Activated CD8-positive, alpha-beta memory T cell treated with anti-CD3 and anti-CD28 coated beads for 36 hours (primary cell): ENCODE measurements at regions not wholly inside any gene's neighbourhood (a gene's known extent, or its start where the extent isn't known, plus 50 kb on each side); places are given as distances from the start of the nearest gene placed in this dataset.
"Not testable (repeated sequence)": the region's sequence is repeated elsewhere in the genome, so short reads cannot be mapped to it uniquely, and the experiment has no call there.

ENCODE experiments used
- CTCF ChIA-PET: fragments of 350-600 bp; sonication (Branson Sonifier 250); formaldehyde crosslinking; loops from one replicate; lab custom pipeline; 2021; ENCODE audit warnings: antibody characterized with exemption; lab: Charles Lee
- POLR2A ChIA-PET: fragments of 350-600 bp; sonication (Branson Sonifier 250); formaldehyde crosslinking; loops from one replicate; lab custom pipeline; 2021; ENCODE audit warnings: antibody characterized with exemption; lab: Charles Lee

- ChIA-PET POLR2A (no interaction called here), CTCF (no interaction called here)
Observed at GRCh38 chr3:191085091-191085490, 114.0 kb upstream of the OSTN start.

GRCh38 chr3:191078913-191079312 lies 120.1 kb upstream of the OSTN start:
- POLR2A ChIA-PET, CTCF ChIA-PET: not testable (repeated sequence)

GRCh38 chr3:191076903-191077552 lies 122.0 kb upstream of the OSTN start:
- ChIA-PET POLR2A (no interaction called here), CTCF (no interaction called here)

GRCh38 chr3:191074511-191074910 lies 124.5 kb upstream of the OSTN start:
- CTCF ChIA-PET: no interaction called here
- POLR2A ChIA-PET: no interaction called here

GRCh38 chr3:191070762-191071403 lies 128.2 kb upstream of the OSTN start:
- CTCF ChIA-PET: no interaction called here
- POLR2A ChIA-PET: no interaction called here

GRCh38 chr3:191070201-191070600 lies 128.8 kb upstream of the OSTN start:
- CTCF ChIA-PET: no interaction called here
- POLR2A ChIA-PET: no interaction called here

- ChIA-PET CTCF (no interaction called here), POLR2A (no interaction called here)
Observed at GRCh38 chr3:191068946-191069813, 129.9 kb upstream of the OSTN start.

- POLR2A ChIA-PET: no interaction called here
- CTCF ChIA-PET: no interaction called here
Observed at GRCh38 chr3:191066669-191067068, 132.4 kb upstream of the OSTN start.

- POLR2A ChIA-PET: no interaction called here
- CTCF ChIA-PET: no interaction called here
Observed at GRCh38 chr3:191065181-191065805, 133.7 kb upstream of the OSTN start.

- ChIA-PET POLR2A (no interaction called here), CTCF (no interaction called here)
Observed at GRCh38 chr3:191051037-191051436, 148.0 kb upstream of the OSTN start.

- CTCF ChIA-PET: no interaction called here
- POLR2A ChIA-PET: no interaction called here
Observed at GRCh38 chr3:191047930-191048329, 151.1 kb upstream of the OSTN start.

GRCh38 chr3:191030929-191031328 lies 168.1 kb upstream of the OSTN start:
- ChIA-PET CTCF (no interaction called here), POLR2A (no interaction called here)

- POLR2A ChIA-PET: interaction anchor here (0.6 kb wide), 1 partner anchor 1181 kb away, joined by 5 read pairs; no protein-coding TSS in a partner anchor
- CTCF ChIA-PET: no interaction called here
Observed at GRCh38 chr3:191030491-191030890, 168.0 kb upstream of the GMNC start.

- ChIA-PET POLR2A (no interaction called here), CTCF (no interaction called here)
Observed at GRCh38 chr3:191026746-191027145, 164.3 kb upstream of the GMNC start.

- ChIA-PET POLR2A (no interaction called here), CTCF (no interaction called here)
Observed at GRCh38 chr3:191020730-191021396, 158.4 kb upstream of the GMNC start.

- CTCF ChIA-PET: no interaction called here
- POLR2A ChIA-PET: no interaction called here
Observed at GRCh38 chr3:191019855-191020254, 157.4 kb upstream of the GMNC start.

GRCh38 chr3:191015960-191016359 lies 153.5 kb upstream of the GMNC start:
- CTCF ChIA-PET, POLR2A ChIA-PET: not testable (repeated sequence)

GRCh38 chr3:191008074-191008473 lies 145.6 kb upstream of the GMNC start:
- ChIA-PET CTCF (no interaction called here), POLR2A (no interaction called here)

GRCh38 chr3:191005790-191006189 lies 143.3 kb upstream of the GMNC start:
- POLR2A ChIA-PET: no interaction called here

GRCh38 chr3:191003742-191004141 lies 141.2 kb upstream of the GMNC start:
- CTCF ChIA-PET: no interaction called here
- POLR2A ChIA-PET: no interaction called here

More at GRCh38 chr3:191005790-191006189, 143.3 kb upstream of the GMNC start:
- CTCF ChIA-PET: no interaction called here
